Endodermal cell (in vitro differentiated cells): ENCODE measurements at regions not wholly inside any gene's neighbourhood (a gene's known extent, or its start where the extent isn't known, plus 50 kb on each side); places are given as distances from the start of the nearest gene placed in this dataset.

Source experiments
- DNase-seq: peaks from one replicate; pipeline ENCODE4 v3.0.0-alpha.2; 2017
- H3K27ac ChIP-seq: 2 replicates; pipeline ENCODE4 v1.5.1; 2013; ENCODE audit warnings: mild to moderate bottlenecking, low read depth, low read length, moderate library complexity
- H3K27me3 ChIP-seq: 2 replicates; pipeline ENCODE4 v1.6.1; 2013; ENCODE audit warnings: mild to moderate bottlenecking, low read length, moderate library complexity; ENCODE audit not compliant: insufficient read depth, control insufficient read depth, poor library complexity, severe bottlenecking
- H3K36me3 ChIP-seq: 2 replicates; pipeline ENCODE4 v1.7.0; 2013; ENCODE audit warnings: mild to moderate bottlenecking, low read length, moderate library complexity; ENCODE audit not compliant: control insufficient read depth, insufficient read depth
- H3K4me1 ChIP-seq: one replicate; pipeline ENCODE4 v1.7.0; 2013; ENCODE audit warnings: low read length; ENCODE audit not compliant: control insufficient read depth, insufficient read depth
- H3K4me3 ChIP-seq: 2 replicates; pipeline ENCODE4 v1.5.1; 2013; ENCODE audit warnings: mild to moderate bottlenecking, low read length, moderate library complexity
- H3K9ac ChIP-seq: 2 replicates; pipeline ENCODE4 v1.6.1; 2013; ENCODE audit warnings: mild to moderate bottlenecking, low read length, moderate library complexity; ENCODE audit not compliant: poor library complexity, severe bottlenecking; ENCODE audit errors: extremely low read depth
- H3K9me3 ChIP-seq: 2 replicates; pipeline ENCODE4 v1.6.1; 2013; ENCODE audit warnings: mild to moderate bottlenecking, low read length, moderate library complexity; ENCODE audit not compliant: control insufficient read depth
- H3K27ac Mint-ChIP-seq: 2 replicates; pipeline ENCODE4 v1.8.0; 2020; ENCODE audit warnings: mixed read lengths
- H3K27me3 Mint-ChIP-seq: 2 replicates; pipeline ENCODE4 v1.8.0; 2021; ENCODE audit warnings: mild to moderate bottlenecking, mixed read lengths; ENCODE audit not compliant: insufficient read depth
- H3K36me3 Mint-ChIP-seq: 2 replicates; pipeline ENCODE4 v1.8.0; 2020; ENCODE audit warnings: low read depth, mixed read lengths
- H3K4me1 Mint-ChIP-seq: 2 replicates; pipeline ENCODE4 v1.8.0; 2020; ENCODE audit warnings: mixed read lengths
- H3K4me3 Mint-ChIP-seq: 2 replicates; pipeline ENCODE4 v1.8.0; 2020; ENCODE audit warnings: mild to moderate bottlenecking, moderate library complexity, mixed read lengths
- H3K9me3 Mint-ChIP-seq: 2 replicates; pipeline ENCODE4 v1.8.0; 2020; ENCODE audit warnings: mild to moderate bottlenecking, mixed read lengths
- CTCF ChIP-seq: fragments of 200-600 bp; sonication (generic); conservative IDR thresholded peaks from 2 replicates; pipeline ENCODE4 v1.5.0; 2021; ENCODE audit warnings: antibody characterized with exemption, mild to moderate bottlenecking
- WGBS, 2 experiments: methylation state at CpG; one replicate each; pipeline versions ENCODE4 v1.1.5 to v1.1.7; 2013; ENCODE audit warnings: missing lambda C conversion rate in 2 of 2, mixed read lengths in 1 of 2; ENCODE audit not compliant: insufficient coverage in 1 of 2, insufficient read length in 1 of 2; 5-methylcytosine and 5-hydroxymethylcytosine counted together

- no peaks in the 10 kb centered on the region for H3K9me3 ChIP-seq
- no peak overlapping the region for H3K4me3 Mint-ChIP-seq
- no peak overlapping the region for H3K9ac ChIP-seq
- no peaks in the 10 kb centered on the region for H3K36me3 Mint-ChIP-seq
- 100% methylated on average over 2 of the region's 2 CpGs; no CpG with 5 or more reads in 1 of the 2 experiments for WGBS, 2 experiments
- no peaks in the 10 kb centered on the region for H3K36me3 ChIP-seq
- no peaks in the 10 kb centered on the region for H3K27me3 ChIP-seq
- no peaks in the 10 kb centered on the region for H3K27me3 Mint-ChIP-seq
- no peak overlapping the region for H3K27ac Mint-ChIP-seq
- no peak overlapping the region for H3K4me3 ChIP-seq
- H3K4me1 ChIP-seq: no peaks in the 10 kb centered on the region
- peaks cover 6% of the 10 kb centered on the region for H3K4me1 Mint-ChIP-seq
- no peak for TF ChIP-seq CTCF
- no peak overlapping the region for H3K27ac ChIP-seq
- DNase-seq: no peak
- no peaks in the 10 kb centered on the region for H3K9me3 Mint-ChIP-seq
These were observed 487.0 kb upstream of the RGS18 start for GRCh38 chr1:191671236-191671635.

- H3K9ac ChIP-seq: no peak overlapping the region
- H3K9me3 Mint-ChIP-seq: no peaks in the 10 kb centered on the region
These were observed 483.6 kb upstream of the RGS18 start for GRCh38 chr1:191674626-191675179.

GRCh38 chr1:191675856-191676783, 482.1 kb upstream of the RGS18 start:
- H3K36me3 ChIP-seq: no peaks in the 10 kb centered on the region
- DNase-seq: no peak
- 93 to 100% methylated on average over 4 of the region's 4 CpGs for WGBS, 2 experiments
- no peak for TF ChIP-seq CTCF
- no peak overlapping the region for H3K4me3 ChIP-seq
- no peaks in the 10 kb centered on the region for H3K27me3 ChIP-seq
- H3K27me3 Mint-ChIP-seq: no peaks in the 10 kb centered on the region
- peaks cover 6% of the 10 kb centered on the region for H3K4me1 Mint-ChIP-seq
- H3K9ac ChIP-seq: no peak overlapping the region
- no peak overlapping the region for H3K4me3 Mint-ChIP-seq
- peaks cover 7% of the 10 kb centered on the region for H3K36me3 Mint-ChIP-seq
- peaks cover 3% of the 10 kb centered on the region for H3K9me3 Mint-ChIP-seq
- no peaks in the 10 kb centered on the region for H3K4me1 ChIP-seq
- H3K9me3 ChIP-seq: peaks cover 27% of the 10 kb centered on the region
- no peak overlapping the region for H3K27ac ChIP-seq
- no peak overlapping the region for H3K27ac Mint-ChIP-seq

More at GRCh38 chr1:191674626-191675179, 483.6 kb upstream of the RGS18 start:
- 27 to 32% methylated on average over 1 of the region's 1 CpG for WGBS, 2 experiments
- no peaks in the 10 kb centered on the region for H3K27me3 Mint-ChIP-seq
- Histone ChIP-seq H3K4me1 (no peaks in the 10 kb centered on the region), H3K27me3 (no peaks in the 10 kb centered on the region), H3K4me3 (no peak overlapping the region), H3K9me3 (peaks cover 15% of the 10 kb centered on the region), H3K36me3 (no peaks in the 10 kb centered on the region), H3K27ac (no peak overlapping the region)
- no peak overlapping the region for H3K4me3 Mint-ChIP-seq
- H3K36me3 Mint-ChIP-seq: no peaks in the 10 kb centered on the region
- no peak for DNase-seq
- H3K27ac Mint-ChIP-seq: no peak overlapping the region
- peaks cover 6% of the 10 kb centered on the region for H3K4me1 Mint-ChIP-seq
- no peak for TF ChIP-seq CTCF
